Psoas muscle (tissue), 7 donors: ENCODE measurements at regions not wholly inside any gene's neighbourhood (a gene's known extent, or its start where the extent isn't known, plus 50 kb on each side); places are given as distances from the start of the nearest gene placed in this dataset.

Experiments
- ATAC-seq, 4 donors: fragments of 200-7000 bp; cut with Tn5 transposase; one replicate each; pipeline ENCODE4 v1.9.1; 2020; ENCODE audit warnings: moderate library complexity in 3 of 4, mild to moderate bottlenecking in 2 of 4
- DNase-seq, 2 donors: peaks; one replicate each; pipeline ENCODE4 v3.0.0-alpha.2; 2020
- H3K27ac ChIP-seq: fragments of 200-600 bp; one replicate; pipeline ENCODE4 v1.8.0; 2022
- H3K27me3 ChIP-seq, 3 donors: fragments of 200-600 bp in 1 of 3; one replicate each; pipeline versions ENCODE4 v1.6.1 to v1.8.0; 2013 to 2022; ENCODE audit warnings: low read length in 2 of 3, mild to moderate bottlenecking in 2 of 3, moderate library complexity in 1 of 3; ENCODE audit not compliant: insufficient read depth in 3 of 3
- H3K36me3 ChIP-seq, 2 donors: fragments of 200-600 bp in 1 of 2; one replicate each; pipeline versions ENCODE4 v1.6.1 to v1.8.0; 2013 to 2022; ENCODE audit warnings: low read depth in 1 of 2, mild to moderate bottlenecking in 1 of 2, moderate library complexity in 1 of 2; ENCODE audit not compliant: insufficient read depth in 1 of 2
- H3K4me1 ChIP-seq: fragments of 200-600 bp; one replicate; pipeline ENCODE4 v1.8.0; 2022
- H3K4me3 ChIP-seq: fragments of 200-600 bp; one replicate; pipeline ENCODE4 v1.8.0; 2022; ENCODE audit warnings: mild to moderate bottlenecking
- H3K9me3 ChIP-seq: fragments of 200-600 bp; one replicate; pipeline ENCODE4 v1.8.0; 2022
- CTCF ChIP-seq: fragments of 200-600 bp; IDR thresholded peaks from one replicate; pipeline ENCODE4 v1.8.0; 2022; ENCODE audit warnings: antibody characterized with exemption
- WGBS, 3 donors: extraction: QIAGEN DNeasy Blood & Tissue Kit; methylation state at CpG; one replicate each; pipeline versions ENCODE4 v1.1.6 to v1.1.7; 2013; 5-methylcytosine and 5-hydroxymethylcytosine counted together
- intact Hi-C, 2 donors: fragments of 100-400 bp; cut with DNase I; formaldehyde crosslinking; loops; one replicate each; pipeline versions ENCODE4 v1.11.0 to v1.14.2; 2022
- donor health status: healthy with polysubstance abuse.
- donor health status: DM: no; HTN: no; CAD: no; lungs with moderate emphysema.
- donor health status: Bipolar disorder and iron deficiency.
- donor health status: healthy.
- donor health status: DM: yes; HTN: yes; CAD: no.
- donor health status: DM: no; HTN: no; CAD: no.
- donor health status: DM: yes; HTN: yes; CAD: no.

DNA sequence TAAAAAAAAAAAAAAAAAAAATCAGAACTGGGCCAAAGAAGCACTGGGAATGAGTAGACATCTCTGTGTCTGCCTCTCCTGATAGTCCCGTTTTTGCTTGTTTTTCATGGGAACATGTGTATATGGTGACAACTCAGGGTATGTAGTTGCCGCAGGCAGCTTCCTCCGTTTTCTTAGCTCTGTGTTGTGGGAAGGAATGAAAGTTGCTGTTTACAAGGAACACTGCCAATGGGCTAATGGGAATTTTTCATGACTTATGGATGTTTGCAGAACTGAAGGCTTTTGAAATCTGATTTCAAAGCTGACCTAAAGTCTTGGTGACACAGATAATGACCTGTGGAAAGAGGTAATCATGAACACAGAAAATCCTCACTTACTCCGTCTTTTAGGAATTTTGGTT, 146.4 kb upstream of the BTG1 start:
- Histone ChIP-seq H3K4me1 (no peaks in the 10 kb centered on the region), H3K9me3 (no peaks in the 10 kb centered on the region), H3K27ac (no peak overlapping the region), H3K4me3 (no peak overlapping the region), H3K36me3 (no peaks in the 10 kb centered on the region), H3K27me3 (no peaks in the 10 kb centered on the region)
- TF ChIP-seq CTCF = no peak
- intact Hi-C loops = no loop called here
- ATAC-seq = no peak
- DNase-seq = no peak
- 78 to 87% (median 81%) methylated on average over 4 of the region's 4 CpGs for WGBS, 3 donors

- DNase-seq = no peak
- no peak for TF ChIP-seq CTCF
- no peak for ATAC-seq
- no peaks in the 10 kb centered on the region for H3K36me3 ChIP-seq
- H3K4me1 ChIP-seq = no peaks in the 10 kb centered on the region
- intact Hi-C loops = no loop called here
- H3K9me3 ChIP-seq = no peaks in the 10 kb centered on the region
- no peaks in the 10 kb centered on the region for H3K27me3 ChIP-seq
- no peak overlapping the region for H3K27ac ChIP-seq
- no peak overlapping the region for H3K4me3 ChIP-seq
- 93 to 100% (median 97%) methylated on average over 1 of the region's 1 CpG for WGBS, 3 donors
These were observed 145.2 kb upstream of the BTG1 start for GRCh38 chr12:92290886-92291285.

DNA sequence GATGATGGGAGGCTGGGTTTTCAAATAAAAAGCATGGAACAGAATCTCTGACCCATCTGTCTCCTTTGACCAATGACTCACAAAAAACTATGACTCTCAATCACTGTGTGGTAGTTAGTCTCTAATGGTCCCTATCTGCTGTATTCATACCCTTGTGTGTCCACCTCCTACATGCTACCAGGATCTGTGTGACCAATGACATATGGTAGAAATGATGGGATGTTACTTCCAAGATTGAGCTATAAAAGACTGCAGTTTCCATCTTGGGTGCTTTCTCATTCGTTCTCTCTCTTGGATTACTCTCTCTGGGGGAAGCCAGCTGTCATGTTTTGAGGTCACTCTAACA, 144.7 kb upstream of the BTG1 start:
- DNase-seq (no peak), ATAC-seq (no peak)
- Histone ChIP-seq H3K27ac (no peak overlapping the region), H3K27me3 (no peaks in the 10 kb centered on the region), H3K4me1 (no peaks in the 10 kb centered on the region), H3K9me3 (no peaks in the 10 kb centered on the region), H3K36me3 (no peaks in the 10 kb centered on the region), H3K4me3 (no peak overlapping the region)
- no peak for TF ChIP-seq CTCF
- WGBS, 3 donors = 42 to 50% (median 44%) methylated on average over 1 of the region's 1 CpG
- intact Hi-C loops = no loop called here

- DNase-seq = no peak
- no peaks in the 10 kb centered on the region for H3K36me3 ChIP-seq
- H3K9me3 ChIP-seq = no peaks in the 10 kb centered on the region
- WGBS, 3 donors = 74 to 78% (median 76%) methylated on average over 5 of the region's 5 CpGs
- H3K27me3 ChIP-seq = no peaks in the 10 kb centered on the region
- no peaks in the 10 kb centered on the region for H3K4me1 ChIP-seq
- H3K27ac ChIP-seq = no peak overlapping the region
- TF ChIP-seq CTCF = no peak
- no peak for ATAC-seq
- intact Hi-C loops = no loop called here
- no peak overlapping the region for H3K4me3 ChIP-seq
These were observed 144.1 kb upstream of the BTG1 start for GRCh38 chr12:92289629-92290349.

DNA sequence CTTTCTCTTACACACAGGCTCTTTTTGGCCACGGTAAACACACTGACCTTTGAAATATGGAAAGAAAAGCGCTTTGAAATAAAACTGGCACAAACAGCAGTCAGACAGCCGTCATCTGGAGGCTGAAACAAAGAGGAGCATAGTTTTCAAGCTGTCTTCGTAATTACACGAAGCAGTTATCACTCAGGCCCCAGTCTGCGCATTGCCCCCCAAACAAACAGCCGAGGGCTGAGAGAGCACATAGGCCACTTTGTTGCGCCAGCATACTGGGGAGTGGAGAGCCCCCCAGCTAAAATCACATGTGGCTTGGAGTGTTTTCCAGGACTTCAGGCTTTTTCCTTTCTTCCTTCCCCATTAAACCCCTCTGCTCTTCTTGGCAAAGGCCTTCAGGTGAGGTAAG, 142.9 kb upstream of the BTG1 start:
- Histone ChIP-seq H3K4me3 (no peak overlapping the region), H3K4me1 (no peaks in the 10 kb centered on the region), H3K27me3 (no peaks in the 10 kb centered on the region), H3K36me3 (no peaks in the 10 kb centered on the region), H3K27ac (no peak overlapping the region), H3K9me3 (no peaks in the 10 kb centered on the region)
- ATAC-seq = no peak
- WGBS, 3 donors = 48 to 57% (median 49%) methylated on average over 8 of the region's 8 CpGs
- intact Hi-C loops = no loop called here
- no peak for TF ChIP-seq CTCF
- DNase-seq = no peak
